ENCODE measurements at regions not wholly inside any gene's neighbourhood (a gene's known extent, or its start where the extent isn't known, plus 50 kb on each side); places are given as distances from the start of the nearest gene placed in this dataset.
"Not testable (repeated sequence)": the region's sequence is repeated elsewhere in the genome, so short reads cannot be mapped to it uniquely, and the experiment has no call there.

- DNase-seq, result no peak
- WGBS (ENCODE audit: insufficient coverage, low lambda C conversion rate), result 90% methylated on average over 2 of the region's 3 CpGs
Observed at GRCh38 chr1:198841477-198841876, 202.6 kb downstream of the PTPRC start.

GRCh38 chr1:198842686-198843085, 203.8 kb downstream of the PTPRC start:
- H3K27ac ChIP-seq (ENCODE audit: low read length), result no peak overlapping the region
- WGBS (ENCODE audit: insufficient coverage, low lambda C conversion rate), result no CpG with 5 or more reads among the region's 2 CpGs
- no peaks in the 10 kb centered on the region for H3K27me3 ChIP-seq (ENCODE audit: control insufficient read depth, insufficient read depth, low read length)
- no peaks in the 10 kb centered on the region for H3K36me3 ChIP-seq (ENCODE audit: control insufficient read depth, insufficient read depth, low read length)
- H3K9me3 ChIP-seq (ENCODE audit: control insufficient read depth, low read depth, low read length), result no peaks in the 10 kb centered on the region
- H3K4me1 ChIP-seq (ENCODE audit: control insufficient read depth, insufficient read depth, low read length), result no peaks in the 10 kb centered on the region
- no peak overlapping the region for H3K4me3 ChIP-seq (ENCODE audit: low read length)
- DNase-seq, result no peak

More at GRCh38 chr1:198841477-198841876, 202.6 kb downstream of the PTPRC start:
- Histone ChIP-seq H3K4me3 (ENCODE audit: low read length) (no peak overlapping the region), H3K36me3 (ENCODE audit: control insufficient read depth, insufficient read depth, low read length) (no peaks in the 10 kb centered on the region), H3K27me3 (ENCODE audit: control insufficient read depth, insufficient read depth, low read length) (no peaks in the 10 kb centered on the region), H3K9me3 (ENCODE audit: control insufficient read depth, low read depth, low read length) (no peaks in the 10 kb centered on the region), H3K27ac (ENCODE audit: low read length) (no peak overlapping the region), H3K4me1 (ENCODE audit: control insufficient read depth, insufficient read depth, low read length) (no peaks in the 10 kb centered on the region)

- no peaks in the 10 kb centered on the region for H3K36me3 ChIP-seq (ENCODE audit: control insufficient read depth, insufficient read depth, low read length)
- H3K4me3 ChIP-seq (ENCODE audit: low read length), result no peak overlapping the region
- H3K4me1 ChIP-seq (ENCODE audit: control insufficient read depth, insufficient read depth, low read length), result no peaks in the 10 kb centered on the region
- H3K27me3 ChIP-seq (ENCODE audit: control insufficient read depth, insufficient read depth, low read length), result no peaks in the 10 kb centered on the region
- no CpG with 5 or more reads among the region's 2 CpGs for WGBS (ENCODE audit: insufficient coverage, low lambda C conversion rate)
- DNase-seq, result no peak
- no peaks in the 10 kb centered on the region for H3K9me3 ChIP-seq (ENCODE audit: control insufficient read depth, low read depth, low read length)
- H3K27ac ChIP-seq (ENCODE audit: low read length), result no peak overlapping the region
Observed at GRCh38 chr1:198845271-198845670, 206.4 kb downstream of the PTPRC start.

GRCh38 chr1:198845851-198846250, 207.0 kb downstream of the PTPRC start:
- Histone ChIP-seq H3K27ac (ENCODE audit: low read length) (no peak overlapping the region), H3K9me3 (ENCODE audit: control insufficient read depth, low read depth, low read length) (no peaks in the 10 kb centered on the region), H3K4me3 (ENCODE audit: low read length) (no peak overlapping the region), H3K36me3 (ENCODE audit: control insufficient read depth, insufficient read depth, low read length) (no peaks in the 10 kb centered on the region), H3K27me3 (ENCODE audit: control insufficient read depth, insufficient read depth, low read length) (no peaks in the 10 kb centered on the region), H3K4me1 (ENCODE audit: control insufficient read depth, insufficient read depth, low read length) (no peaks in the 10 kb centered on the region)
- WGBS (ENCODE audit: insufficient coverage, low lambda C conversion rate), result no CpG with 5 or more reads among the region's 4 CpGs
- DNase-seq, result no peak

GRCh38 chr1:198846556-198846955, 207.7 kb downstream of the PTPRC start:
- Histone ChIP-seq H3K27me3 (ENCODE audit: control insufficient read depth, insufficient read depth, low read length) (no peaks in the 10 kb centered on the region), H3K27ac (ENCODE audit: low read length) (no peak overlapping the region), H3K4me3 (ENCODE audit: low read length) (no peak overlapping the region), H3K36me3 (ENCODE audit: control insufficient read depth, insufficient read depth, low read length) (no peaks in the 10 kb centered on the region), H3K4me1 (ENCODE audit: control insufficient read depth, insufficient read depth, low read length) (no peaks in the 10 kb centered on the region), H3K9me3 (ENCODE audit: control insufficient read depth, low read depth, low read length) (no peaks in the 10 kb centered on the region)
- WGBS (ENCODE audit: insufficient coverage, low lambda C conversion rate), result no CpG with 5 or more reads among the region's 2 CpGs
- DNase-seq, result no peak

- no peak for DNase-seq
- Histone ChIP-seq H3K9me3 (ENCODE audit: control insufficient read depth, low read depth, low read length) (no peaks in the 10 kb centered on the region), H3K27me3 (ENCODE audit: control insufficient read depth, insufficient read depth, low read length) (no peaks in the 10 kb centered on the region), H3K27ac (ENCODE audit: low read length) (no peak overlapping the region), H3K36me3 (ENCODE audit: control insufficient read depth, insufficient read depth, low read length) (no peaks in the 10 kb centered on the region), H3K4me1 (ENCODE audit: control insufficient read depth, insufficient read depth, low read length) (no peaks in the 10 kb centered on the region), H3K4me3 (ENCODE audit: low read length) (no peak overlapping the region)
- 100% methylated on average over 1 of the region's 1 CpG for WGBS (ENCODE audit: insufficient coverage, low lambda C conversion rate)
Observed at GRCh38 chr1:198848206-198848605, 209.4 kb downstream of the PTPRC start.

- H3K36me3 ChIP-seq (ENCODE audit: control insufficient read depth, insufficient read depth, low read length), result no peaks in the 10 kb centered on the region
- no peak overlapping the region for H3K4me3 ChIP-seq (ENCODE audit: low read length)
- H3K27ac ChIP-seq (ENCODE audit: low read length), result no peak overlapping the region
- WGBS (ENCODE audit: insufficient coverage, low lambda C conversion rate), result no CpG with 5 or more reads among the region's 1 CpG
- DNase-seq, result no peak
- no peaks in the 10 kb centered on the region for H3K9me3 ChIP-seq (ENCODE audit: control insufficient read depth, low read depth, low read length)
- H3K27me3 ChIP-seq (ENCODE audit: control insufficient read depth, insufficient read depth, low read length), result no peaks in the 10 kb centered on the region
- no peaks in the 10 kb centered on the region for H3K4me1 ChIP-seq (ENCODE audit: control insufficient read depth, insufficient read depth, low read length)
Observed at GRCh38 chr1:198848649-198849048, 209.8 kb downstream of the PTPRC start.

GRCh38 chr1:198849093-198849492, 210.3 kb downstream of the PTPRC start:
- no peaks in the 10 kb centered on the region for H3K36me3 ChIP-seq (ENCODE audit: control insufficient read depth, insufficient read depth, low read length)
- no CpG with 5 or more reads among the region's 2 CpGs for WGBS (ENCODE audit: insufficient coverage, low lambda C conversion rate)
- DNase-seq, result no peak
- H3K27me3 ChIP-seq (ENCODE audit: control insufficient read depth, insufficient read depth, low read length), result no peaks in the 10 kb centered on the region
- no peaks in the 10 kb centered on the region for H3K4me1 ChIP-seq (ENCODE audit: control insufficient read depth, insufficient read depth, low read length)
- H3K9me3 ChIP-seq (ENCODE audit: control insufficient read depth, low read depth, low read length), result no peaks in the 10 kb centered on the region
- H3K27ac ChIP-seq (ENCODE audit: low read length), result no peak overlapping the region
- no peak overlapping the region for H3K4me3 ChIP-seq (ENCODE audit: low read length)

- Histone ChIP-seq H3K9me3 (ENCODE audit: control insufficient read depth, low read depth, low read length) (no peaks in the 10 kb centered on the region), H3K36me3 (ENCODE audit: control insufficient read depth, insufficient read depth, low read length) (no peaks in the 10 kb centered on the region), H3K27me3 (ENCODE audit: control insufficient read depth, insufficient read depth, low read length) (no peaks in the 10 kb centered on the region), H3K4me1 (ENCODE audit: control insufficient read depth, insufficient read depth, low read length) (no peaks in the 10 kb centered on the region), H3K4me3 (ENCODE audit: low read length) (no peak overlapping the region), H3K27ac (ENCODE audit: low read length) (no peak overlapping the region)
- WGBS (ENCODE audit: insufficient coverage, low lambda C conversion rate), result no CpG with 5 or more reads among the region's 1 CpG
- DNase-seq, result no peak
Observed at GRCh38 chr1:198850196-198850595, 211.4 kb downstream of the PTPRC start.

GRCh38 chr1:198850966-198851365, 212.1 kb downstream of the PTPRC start:
- H3K4me3 ChIP-seq (ENCODE audit: low read length); H3K27ac ChIP-seq (ENCODE audit: low read length); H3K36me3 ChIP-seq (ENCODE audit: control insufficient read depth, insufficient read depth, low read length); H3K4me1 ChIP-seq (ENCODE audit: control insufficient read depth, insufficient read depth, low read length); H3K27me3 ChIP-seq (ENCODE audit: control insufficient read depth, insufficient read depth, low read length); DNase-seq; H3K9me3 ChIP-seq (ENCODE audit: control insufficient read depth, low read depth, low read length): not testable (repeated sequence)
- WGBS (ENCODE audit: insufficient coverage, low lambda C conversion rate), result 86% methylated on average over 2 of the region's 5 CpGs

GRCh38 chr1:198856601-198857000, 217.8 kb downstream of the PTPRC start:
- Histone ChIP-seq H3K36me3 (ENCODE audit: control insufficient read depth, insufficient read depth, low read length) (no peaks in the 10 kb centered on the region), H3K4me1 (ENCODE audit: control insufficient read depth, insufficient read depth, low read length) (no peaks in the 10 kb centered on the region), H3K4me3 (ENCODE audit: low read length) (no peak overlapping the region), H3K27me3 (ENCODE audit: control insufficient read depth, insufficient read depth, low read length) (no peaks in the 10 kb centered on the region), H3K27ac (ENCODE audit: low read length) (no peak overlapping the region), H3K9me3 (ENCODE audit: control insufficient read depth, low read depth, low read length) (no peaks in the 10 kb centered on the region)
- 42% methylated on average over 2 of the region's 2 CpGs for WGBS (ENCODE audit: insufficient coverage, low lambda C conversion rate)
- DNase-seq, result no peak
